ENCODE measurements at regions not wholly inside any gene's neighbourhood (a gene's known extent, or its start where the extent isn't known, plus 50 kb on each side); places are given as distances from the start of the nearest gene placed in this dataset.
A peak's percentile ranks its signal among the peaks of the same experiment; 100 is the strongest.

GRCh38 chr5:114099161-114099560, 262.7 kb upstream of the KCNN2 start:
- H3K27me3 ChIP-seq: no peaks in the 10 kb centered on the region
- TF ChIP-seq POLR2AphosphoS5 (IDR thresholded peaks at IDR 0.05) (no peak), CTCF (IDR thresholded peaks at IDR 0.05) (no peak), POLR2A (IDR thresholded peaks at IDR 0.05) (no peak), EP300 (IDR thresholded peaks at IDR 0.05) (no peak)
- no peak overlapping the region for H3K4me3 ChIP-seq
- intact Hi-C loops (cut with DNase I; ENCODE audit: low total_unique reads): no loop called here
- H3K27ac ChIP-seq: no peak overlapping the region
- 47 to 66% (median 56%) methylated on average over 2 of the region's 2 CpGs for WGBS, 5 donors
- no peaks in the 10 kb centered on the region for H3K36me3 ChIP-seq
- H3K9me3 ChIP-seq: no peaks in the 10 kb centered on the region
- no peaks in the 10 kb centered on the region for H3K4me1 ChIP-seq
- DNase-seq: no peak

- no peak overlapping the region for H3K4me3 ChIP-seq
- peak in 1 of 2 donors; percentile 41 for DNase-seq
- H3K36me3 ChIP-seq: no peaks in the 10 kb centered on the region
- H3K4me1 ChIP-seq: no peaks in the 10 kb centered on the region
- no peaks in the 10 kb centered on the region for H3K9me3 ChIP-seq
- no peak overlapping the region for H3K27ac ChIP-seq
- no peaks in the 10 kb centered on the region for H3K27me3 ChIP-seq
- TF ChIP-seq POLR2A (IDR thresholded peaks at IDR 0.05) (no peak), POLR2AphosphoS5 (IDR thresholded peaks at IDR 0.05) (no peak), EP300 (IDR thresholded peaks at IDR 0.05) (no peak), CTCF (IDR thresholded peaks at IDR 0.05) (peak in 5 of 7 experiments; percentile 10 to 58 (median 53))
- WGBS, 5 donors: 36 to 45% (median 38%) methylated on average over 3 of the region's 3 CpGs
- intact Hi-C loops (cut with DNase I; ENCODE audit: low total_unique reads): loop anchor here (10.0 kb wide), 1 partner anchor 344 kb away; no protein-coding TSS in a partner anchor
These were observed 260.7 kb upstream of the KCNN2 start for GRCh38 chr5:114101153-114101552.

GRCh38 chr5:114113604-114114003, 248.3 kb upstream of the KCNN2 start:
- 79 to 95% (median 88%) methylated on average over 1 of the region's 1 CpG for WGBS, 5 donors
- Histone ChIP-seq H3K27me3 (no peaks in the 10 kb centered on the region), H3K27ac (no peak overlapping the region), H3K4me3 (no peak overlapping the region), H3K4me1 (no peaks in the 10 kb centered on the region), H3K36me3 (no peaks in the 10 kb centered on the region), H3K9me3 (no peaks in the 10 kb centered on the region)
- peak in 1 of 2 donors; percentile 21 for DNase-seq
- TF ChIP-seq CTCF (IDR thresholded peaks at IDR 0.05) (no peak), POLR2AphosphoS5 (IDR thresholded peaks at IDR 0.05) (no peak), EP300 (IDR thresholded peaks at IDR 0.05) (no peak), POLR2A (IDR thresholded peaks at IDR 0.05) (no peak)
- intact Hi-C loops (cut with DNase I; ENCODE audit: low total_unique reads): no loop called here

GRCh38 chr5:114116981-114117380, 244.9 kb upstream of the KCNN2 start:
- no peaks in the 10 kb centered on the region for H3K27me3 ChIP-seq
- H3K4me1 ChIP-seq: no peaks in the 10 kb centered on the region
- H3K9me3 ChIP-seq: no peaks in the 10 kb centered on the region
- intact Hi-C loops (cut with DNase I; ENCODE audit: low total_unique reads): no loop called here
- H3K36me3 ChIP-seq: no peaks in the 10 kb centered on the region
- H3K4me3 ChIP-seq: no peak overlapping the region
- no peak for DNase-seq
- H3K27ac ChIP-seq: no peak overlapping the region
- 58 to 72% (median 66%) methylated on average over 4 of the region's 4 CpGs for WGBS, 5 donors
- TF ChIP-seq CTCF (IDR thresholded peaks at IDR 0.05): no peak
- no peak for TF ChIP-seq EP300 (IDR thresholded peaks at IDR 0.05)
- no peak for TF ChIP-seq POLR2AphosphoS5 (IDR thresholded peaks at IDR 0.05)
- TF ChIP-seq POLR2A (IDR thresholded peaks at IDR 0.05): no peak
